Mesenteric fat pad (tissue), 1 donor: ENCODE measurements at regions not wholly inside any gene's neighbourhood (a gene's known extent, or its start where the extent isn't known, plus 50 kb on each side); places are given as distances from the start of the nearest gene placed in this dataset.
"Not testable (repeated sequence)": the region's sequence is repeated elsewhere in the genome, so short reads cannot be mapped to it uniquely, and the experiment has no call there.

Experiments used
- DNase-seq: peaks from one replicate; pipeline ENCODE4 v3.0.0-alpha.2; 2020; ENCODE audit warnings: low spot score
- donor health status: DM: yes; HTN: yes; CAD: no.

DNA sequence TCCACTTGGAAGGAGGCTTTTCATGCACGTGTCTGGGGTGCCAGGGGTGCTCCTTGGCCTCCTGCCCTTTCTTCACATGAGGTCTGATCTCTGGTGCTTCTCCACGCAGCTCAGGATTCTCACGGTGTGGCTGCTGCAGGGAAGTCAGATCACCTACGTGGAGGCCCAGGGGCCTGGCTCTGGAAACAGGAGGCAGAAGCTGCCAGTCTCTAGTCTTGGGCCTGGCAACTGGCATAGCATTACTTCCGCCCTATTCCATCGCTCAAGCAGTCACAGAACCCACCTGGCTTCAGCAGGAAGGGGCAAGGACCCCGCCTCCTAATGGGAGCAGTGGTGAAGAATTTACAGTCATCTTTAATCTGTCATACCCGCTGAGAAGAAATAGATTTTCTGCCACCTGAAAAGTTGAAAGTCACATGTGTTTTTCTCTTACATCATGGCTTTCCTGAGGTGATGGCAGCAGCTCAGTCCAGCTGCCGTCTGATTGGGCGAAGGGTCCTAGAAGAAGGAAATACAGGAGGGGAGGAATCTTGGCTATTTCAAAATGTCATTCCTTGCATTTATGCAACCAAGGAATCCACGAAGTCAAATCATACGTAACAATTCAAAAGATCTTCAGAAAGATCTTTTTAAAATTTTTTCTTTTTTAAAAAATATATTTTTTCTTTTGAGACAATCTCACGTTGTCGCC lies 50.1 kb upstream of the DKK3 start:
- peak; percentile 47 for DNase-seq

DNA sequence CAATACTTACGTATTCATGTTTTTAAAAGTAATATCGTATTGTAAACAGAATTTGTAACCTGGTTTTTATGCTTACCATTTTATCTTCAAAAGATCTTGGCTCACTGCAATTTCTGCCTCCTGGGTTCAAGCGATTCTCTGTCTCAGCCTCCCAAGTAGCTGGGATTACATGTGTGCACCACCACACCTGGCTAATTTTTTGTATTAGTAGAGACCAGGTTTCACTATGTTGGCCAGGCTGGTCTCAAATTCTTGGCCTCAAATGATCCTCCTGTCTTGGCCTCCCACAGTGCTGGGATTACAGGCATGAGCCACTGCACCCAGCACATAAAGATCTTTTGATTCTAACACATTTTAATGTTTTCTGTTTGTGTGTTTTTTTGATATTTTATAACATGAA lies 50.7 kb upstream of the DKK3 start:
- not testable (repeated sequence) for DNase-seq

DNA sequence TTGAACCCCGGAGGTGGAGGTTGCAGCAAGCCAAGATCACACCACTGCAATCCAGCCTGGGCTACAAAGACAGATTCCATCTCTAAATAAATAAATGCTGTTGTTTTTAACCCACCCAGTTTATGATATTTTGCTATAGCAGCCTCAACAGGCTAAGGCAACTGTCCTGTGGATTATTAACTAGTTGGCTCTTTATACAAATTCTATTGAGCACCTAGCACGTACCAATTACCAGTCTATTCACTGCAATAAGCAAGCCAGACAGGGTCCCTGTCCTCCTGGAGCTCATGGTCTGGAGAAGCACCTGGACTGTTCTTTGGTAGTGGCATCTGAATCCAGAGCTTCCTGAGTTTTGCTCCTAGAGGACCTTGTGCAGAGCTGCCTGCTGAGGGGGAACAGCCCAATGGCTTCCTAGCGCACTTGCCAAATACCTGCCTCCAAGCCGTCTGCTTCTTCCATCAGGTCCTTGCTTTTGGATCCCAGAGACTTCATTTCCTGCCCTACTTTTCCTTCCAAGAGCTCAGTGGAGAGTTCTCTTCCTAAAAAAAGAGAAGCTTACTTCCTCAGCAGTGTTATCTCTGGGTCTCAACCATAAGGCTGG lies 49.9 kb upstream of the MICAL2 start:
- peak; percentile 35 for DNase-seq
